SK-N-MC (cell line): ENCODE measurements at regions not wholly inside any gene's neighbourhood (a gene's known extent, or its start where the extent isn't known, plus 50 kb on each side); places are given as distances from the start of the nearest gene placed in this dataset.

ENCODE experiments used
- EZH2 ChIP-seq: fragments of 200-600 bp; sonication (generic); IDR thresholded peaks from one replicate; pipeline ENCODE4 v1.6.1; 2017; ENCODE audit warnings: antibody characterized with exemption
- FOXP2 ChIP-seq: optimal IDR thresholded peaks from 2 replicates; pipeline ENCODE3; 2011; ENCODE audit warnings: mild to moderate bottlenecking, moderate library complexity; ENCODE audit not compliant: insufficient read depth; ENCODE audit errors: extremely low read length, control extremely low read depth
- POLR2AphosphoS5 ChIP-seq: IDR thresholded peaks from 2 replicates; pipeline ENCODE4 v1.6.1; 2012; ENCODE audit warnings: mild to moderate bottlenecking, low read depth, low read length, borderline replicate concordance

GRCh38 chr17:34771891-34772290 lies 189.4 kb downstream of the CCT6B start:
- no peak for TF ChIP-seq POLR2AphosphoS5
- TF ChIP-seq EZH2 = no peak
- TF ChIP-seq FOXP2 = no peak
